VCaP (cell line): ENCODE measurements at regions not wholly inside any gene's neighbourhood (a gene's known extent, or its start where the extent isn't known, plus 50 kb on each side); places are given as distances from the start of the nearest gene placed in this dataset.

Experiments
- H3K27ac ChIP-seq: fragments of 450-650 bp; 2 replicates; pipeline ENCODE4 v1.5.1; 2017
- CTCF ChIP-seq: fragments of 450-650 bp; conservative IDR thresholded peaks from 2 replicates; pipeline ENCODE4 v1.5.1; 2017; ENCODE audit warnings: mild to moderate bottlenecking, moderate library complexity

- H3K27ac ChIP-seq: no peak overlapping the region
- no peak for TF ChIP-seq CTCF
Measured at GRCh38 chr12:13505224-13505623, 308.7 kb downstream of the EMP1 start.

- TF ChIP-seq CTCF: no peak
- H3K27ac ChIP-seq: no peak overlapping the region
Measured at GRCh38 chr12:13504736-13505135, 308.2 kb downstream of the EMP1 start.

GRCh38 chr12:13504074-13504473 lies 307.5 kb downstream of the EMP1 start:
- no peak for TF ChIP-seq CTCF
- H3K27ac ChIP-seq: no peak overlapping the region

GRCh38 chr12:13503094-13503835 lies 306.7 kb downstream of the EMP1 start:
- H3K27ac ChIP-seq: no peak overlapping the region
- TF ChIP-seq CTCF: no peak

- no peak for TF ChIP-seq CTCF
Measured at GRCh38 chr12:13499008-13499407, 302.5 kb downstream of the EMP1 start.

GRCh38 chr12:13496111-13496510 lies 299.6 kb downstream of the EMP1 start:
- no peak overlapping the region for H3K27ac ChIP-seq

More at GRCh38 chr12:13499008-13499407, 302.5 kb downstream of the EMP1 start:
- H3K27ac ChIP-seq: no peak overlapping the region

GRCh38 chr12:13489246-13489645 lies 292.7 kb downstream of the EMP1 start:
- no peak for TF ChIP-seq CTCF
- no peak overlapping the region for H3K27ac ChIP-seq

More at GRCh38 chr12:13496111-13496510, 299.6 kb downstream of the EMP1 start:
- TF ChIP-seq CTCF: no peak
